ENCODE measurements at regions not wholly inside any gene's neighbourhood (a gene's known extent, or its start where the extent isn't known, plus 50 kb on each side); places are given as distances from the start of the nearest gene placed in this dataset.

GRCh38 chr5:2919310-2920018 lies 168.0 kb upstream of the IRX2 start:
- TF ChIP-seq, protein P1, sequence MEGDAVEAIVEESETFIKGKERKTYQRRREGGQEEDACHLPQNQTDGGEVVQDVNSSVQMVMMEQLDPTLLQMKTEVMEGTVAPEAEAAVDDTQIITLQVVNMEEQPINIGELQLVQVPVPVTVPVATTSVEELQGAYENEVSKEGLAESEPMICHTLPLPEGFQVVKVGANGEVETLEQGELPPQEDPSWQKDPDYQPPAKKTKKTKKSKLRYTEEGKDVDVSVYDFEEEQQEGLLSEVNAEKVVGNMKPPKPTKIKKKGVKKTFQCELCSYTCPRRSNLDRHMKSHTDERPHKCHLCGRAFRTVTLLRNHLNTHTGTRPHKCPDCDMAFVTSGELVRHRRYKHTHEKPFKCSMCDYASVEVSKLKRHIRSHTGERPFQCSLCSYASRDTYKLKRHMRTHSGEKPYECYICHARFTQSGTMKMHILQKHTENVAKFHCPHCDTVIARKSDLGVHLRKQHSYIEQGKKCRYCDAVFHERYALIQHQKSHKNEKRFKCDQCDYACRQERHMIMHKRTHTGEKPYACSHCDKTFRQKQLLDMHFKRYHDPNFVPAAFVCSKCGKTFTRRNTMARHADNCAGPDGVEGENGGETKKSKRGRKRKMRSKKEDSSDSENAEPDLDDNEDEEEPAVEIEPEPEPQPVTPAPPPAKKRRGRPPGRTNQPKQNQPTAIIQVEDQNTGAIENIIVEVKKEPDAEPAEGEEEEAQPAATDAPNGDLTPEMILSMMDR (IDR thresholded peaks at IDR 0.05) = no peak
- no peak for TF ChIP-seq POLR2A (IDR thresholded peaks at IDR 0.05)
- TF ChIP-seq POLR2AphosphoS5 (IDR thresholded peaks at IDR 0.05) = no peak
